Suprapubic skin (tissue), 4 donors: ENCODE measurements at regions not wholly inside any gene's neighbourhood (a gene's known extent, or its start where the extent isn't known, plus 50 kb on each side); places are given as distances from the start of the nearest gene placed in this dataset.
A peak's percentile ranks its signal among the peaks of the same experiment; 100 is the strongest.
"Not testable (repeated sequence)": the region's sequence is repeated elsewhere in the genome, so short reads cannot be mapped to it uniquely, and the experiment has no call there.

ENCODE experiments used
- DNase-seq, 2 donors: peaks; one replicate each; pipeline ENCODE4 v3.0.0-alpha.2; 2019; ENCODE audit warnings: low spot score in 2 of 2
- H3K27ac ChIP-seq: fragments of 200-600 bp; sonication (generic); one replicate; pipeline ENCODE4 v1.5.1; 2019
- H3K27me3 ChIP-seq: fragments of 200-600 bp; sonication (generic); one replicate; pipeline ENCODE4 v1.5.1; 2019
- H3K36me3 ChIP-seq: fragments of 200-600 bp; sonication (generic); one replicate; pipeline ENCODE4 v1.5.1; 2019
- H3K4me1 ChIP-seq: fragments of 200-600 bp; sonication (generic); one replicate; pipeline ENCODE4 v1.5.1; 2019
- H3K4me3 ChIP-seq: fragments of 200-600 bp; sonication (generic); one replicate; pipeline ENCODE4 v1.5.1; 2019; ENCODE audit warnings: mild to moderate bottlenecking
- H3K9me3 ChIP-seq: fragments of 200-600 bp; sonication (generic); one replicate; pipeline ENCODE4 v1.5.1; 2019
- CTCF ChIP-seq, 2 donors: fragments of 200-600 bp in 1 of 2; fragments of 450-650 bp in 1 of 2; sonication (generic) in 1 of 2; IDR thresholded peaks; one replicate each; pipeline ENCODE4 v1.5.1; 2016 to 2019; ENCODE audit warnings: antibody characterized with exemption in 2 of 2, mild to moderate bottlenecking in 1 of 2, moderate library complexity in 1 of 2
- EP300 ChIP-seq: sonication (generic); formaldehyde crosslinking; IDR thresholded peaks from one replicate; pipeline ENCODE4 v1.6.1; 2017; ENCODE audit warnings: antibody characterized with exemption
- POLR2A ChIP-seq, 2 donors: fragments of 450-650 bp; IDR thresholded peaks; one replicate each; pipeline ENCODE4 v1.6.1; 2017; ENCODE audit warnings: antibody characterized with exemption in 2 of 2, mild to moderate bottlenecking in 2 of 2, moderate library complexity in 2 of 2
- POLR2AphosphoS5 ChIP-seq, 3 donors: sonication (generic); formaldehyde crosslinking; IDR thresholded peaks; one replicate each; pipeline ENCODE4 v1.6.1; 2017; ENCODE audit warnings: antibody characterized with exemption in 3 of 3
- WGBS: methylation state at CpG from one replicate; pipeline ENCODE4 v1.1.5; 2018; 5-methylcytosine and 5-hydroxymethylcytosine counted together

- no peaks in the 10 kb centered on the region for H3K4me1 ChIP-seq
- no peak for DNase-seq
- WGBS, result 64% methylated on average over 2 of the region's 2 CpGs
- H3K4me3 ChIP-seq, result no peak overlapping the region
- no peaks in the 10 kb centered on the region for H3K9me3 ChIP-seq
- no peaks in the 10 kb centered on the region for H3K36me3 ChIP-seq
- peaks cover 43% of the 10 kb centered on the region for H3K27me3 ChIP-seq
- TF ChIP-seq POLR2A (IDR thresholded peaks at IDR 0.05) (no peak), POLR2AphosphoS5 (IDR thresholded peaks at IDR 0.05) (no peak), EP300 (no peak), CTCF (IDR thresholded peaks at IDR 0.05) (no peak)
- no peak overlapping the region for H3K27ac ChIP-seq
Measured at GRCh38 chr1:234782791-234783190, 172.8 kb upstream of the IRF2BP2 start.

- DNase-seq, result no peak
- H3K27me3 ChIP-seq, result peaks cover 49% of the 10 kb centered on the region
- H3K27ac ChIP-seq, result no peak overlapping the region
- 76% methylated on average over 7 of the region's 7 CpGs for WGBS
- H3K36me3 ChIP-seq, result no peaks in the 10 kb centered on the region
- no peaks in the 10 kb centered on the region for H3K9me3 ChIP-seq
- H3K4me3 ChIP-seq, result no peak overlapping the region
- TF ChIP-seq POLR2AphosphoS5 (IDR thresholded peaks at IDR 0.05) (no peak), CTCF (IDR thresholded peaks at IDR 0.05) (no peak), EP300 (no peak), POLR2A (IDR thresholded peaks at IDR 0.05) (no peak)
- no peaks in the 10 kb centered on the region for H3K4me1 ChIP-seq
Measured at GRCh38 chr1:234782105-234782751, 172.2 kb upstream of the IRF2BP2 start.

DNA sequence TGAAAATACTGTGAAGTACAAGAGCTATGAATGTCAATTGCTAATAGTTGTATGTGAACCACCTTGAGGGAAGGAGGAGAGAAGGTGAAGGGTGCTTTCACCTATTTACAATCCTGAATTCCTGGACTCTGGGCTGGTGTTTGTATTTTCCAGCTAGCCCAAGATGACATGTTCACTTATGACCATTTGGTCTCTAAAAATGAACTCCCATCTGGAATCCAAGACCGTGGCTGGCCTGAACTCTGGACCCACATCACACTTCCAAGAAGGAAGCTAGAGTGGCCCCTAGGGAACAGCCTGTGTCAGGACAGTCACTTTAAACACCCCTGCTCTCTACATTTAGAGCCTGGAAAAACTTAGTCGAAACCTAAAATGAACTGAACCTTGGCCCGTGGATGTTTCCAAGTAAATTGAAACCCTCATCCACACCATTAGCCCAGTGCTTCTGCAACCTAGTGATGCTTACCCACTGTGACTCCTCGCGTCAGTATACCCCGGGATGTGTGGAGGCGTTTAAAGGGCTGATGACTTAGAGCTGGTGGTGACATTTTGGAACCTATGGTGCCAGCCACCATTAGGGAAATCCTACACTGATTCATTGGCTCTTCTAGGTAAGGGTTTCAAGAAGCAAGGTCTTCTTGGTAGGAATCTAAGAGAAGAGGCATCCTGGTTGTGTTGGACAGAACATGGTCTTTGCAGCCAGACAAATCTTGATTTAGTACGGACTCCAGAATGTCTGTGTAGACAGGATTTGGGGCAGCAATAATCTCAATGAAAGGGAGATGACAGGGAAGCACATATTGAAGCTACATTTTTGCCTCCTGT is 171.5 kb upstream of the IRF2BP2 start:
- H3K27me3 ChIP-seq, result peaks cover 57% of the 10 kb centered on the region
- no peaks in the 10 kb centered on the region for H3K4me1 ChIP-seq
- TF ChIP-seq POLR2A (IDR thresholded peaks at IDR 0.05) (no peak), POLR2AphosphoS5 (IDR thresholded peaks at IDR 0.05) (no peak), EP300 (no peak), CTCF (IDR thresholded peaks at IDR 0.05) (no peak)
- H3K9me3 ChIP-seq, result no peaks in the 10 kb centered on the region
- no peak for DNase-seq
- H3K27ac ChIP-seq, result no peak overlapping the region
- no peaks in the 10 kb centered on the region for H3K36me3 ChIP-seq
- WGBS, result 89% methylated on average over 8 of the region's 8 CpGs
- no peak overlapping the region for H3K4me3 ChIP-seq

- Histone ChIP-seq H3K36me3 (no peaks in the 10 kb centered on the region), H3K9me3 (no peaks in the 10 kb centered on the region), H3K27ac (no peak overlapping the region), H3K4me1 (no peaks in the 10 kb centered on the region), H3K27me3 (peaks cover 58% of the 10 kb centered on the region), H3K4me3 (no peak overlapping the region)
- 81% methylated on average over 13 of the region's 13 CpGs for WGBS
- no peak for TF ChIP-seq CTCF (IDR thresholded peaks at IDR 0.05)
- no peak for TF ChIP-seq POLR2A (IDR thresholded peaks at IDR 0.05)
- no peak for TF ChIP-seq POLR2AphosphoS5 (IDR thresholded peaks at IDR 0.05)
- TF ChIP-seq EP300, result no peak
- DNase-seq, result no peak
Measured at GRCh38 chr1:234780531-234781162, 170.7 kb upstream of the IRF2BP2 start.

DNA sequence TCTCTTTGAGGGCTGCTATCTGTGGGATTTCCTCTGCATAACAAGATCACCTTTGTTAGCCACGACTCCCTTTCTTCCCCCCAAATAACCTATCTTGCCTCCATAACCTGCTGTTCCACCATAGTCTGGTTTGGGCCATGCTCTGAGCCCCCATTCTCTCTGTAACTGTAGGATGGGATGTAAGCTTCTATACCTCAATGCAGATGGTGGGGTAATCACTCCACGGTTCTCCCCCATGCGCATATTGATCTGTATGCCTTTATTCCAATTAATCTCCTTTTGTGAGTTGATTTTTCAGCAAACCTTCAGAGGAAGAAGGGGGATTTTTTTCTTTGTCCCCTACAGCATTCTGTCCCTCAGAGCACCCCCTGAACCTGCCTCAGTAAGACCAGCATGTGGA is 170.1 kb upstream of the IRF2BP2 start:
- no peaks in the 10 kb centered on the region for H3K36me3 ChIP-seq
- no peak for TF ChIP-seq EP300
- TF ChIP-seq POLR2AphosphoS5 (IDR thresholded peaks at IDR 0.05), result no peak
- no peak for TF ChIP-seq CTCF (IDR thresholded peaks at IDR 0.05)
- no peak for TF ChIP-seq POLR2A (IDR thresholded peaks at IDR 0.05)
- peak in 1 of 2 donors; percentile 70 for DNase-seq
- H3K27me3 ChIP-seq, result peaks cover 58% of the 10 kb centered on the region
- no peaks in the 10 kb centered on the region for H3K4me1 ChIP-seq
- no peak overlapping the region for H3K27ac ChIP-seq
- no peaks in the 10 kb centered on the region for H3K9me3 ChIP-seq
- no peak overlapping the region for H3K4me3 ChIP-seq
- 86% methylated on average over 3 of the region's 3 CpGs for WGBS

- not testable (repeated sequence) for H3K9me3 ChIP-seq, H3K36me3 ChIP-seq, H3K4me1 ChIP-seq, H3K4me3 ChIP-seq, H3K27ac ChIP-seq
- 91% methylated on average over 5 of the region's 5 CpGs for WGBS
- peak in 1 of 2 donors; percentile 53 for DNase-seq
- H3K27me3 ChIP-seq, result peaks cover 58% of the 10 kb centered on the region
Measured at GRCh38 chr1:234779600-234779999, 169.6 kb upstream of the IRF2BP2 start.
